Muscle of leg (tissue), 3 donors: ENCODE measurements at regions not wholly inside any gene's neighbourhood (a gene's known extent, or its start where the extent isn't known, plus 50 kb on each side); places are given as distances from the start of the nearest gene placed in this dataset.

Experiments
- DNase-seq: peaks from one replicate; pipeline ENCODE4 v3.0.0; 2013
- H3K27ac ChIP-seq: one replicate; pipeline ENCODE4 v1.5.1; 2013; ENCODE audit warnings: mild to moderate bottlenecking, low read length, control low read depth
- H3K27me3 ChIP-seq: one replicate; pipeline ENCODE4 v1.6.1; 2013; ENCODE audit warnings: low read length; ENCODE audit not compliant: control insufficient read depth, insufficient read depth
- H3K36me3 ChIP-seq: one replicate; pipeline ENCODE4 v1.6.1; 2013; ENCODE audit warnings: low read length; ENCODE audit not compliant: control insufficient read depth, insufficient read depth
- H3K4me1 ChIP-seq: one replicate; pipeline ENCODE4 v1.6.1; 2013; ENCODE audit warnings: low read length; ENCODE audit not compliant: control insufficient read depth, insufficient read depth
- H3K4me3 ChIP-seq: one replicate; pipeline ENCODE4 v1.5.1; 2013; ENCODE audit warnings: low read length, control low read depth
- H3K9me3 ChIP-seq: replicated peaks from 2 replicates; pipeline ENCODE4 v1.6.1; 2013; ENCODE audit warnings: low read depth, low read length; ENCODE audit not compliant: control insufficient read depth
- WGBS: methylation state at CpG from one replicate; pipeline ENCODE4 v1.1.5; 2013; ENCODE audit warnings: missing lambda C conversion rate; ENCODE audit not compliant: insufficient coverage; 5-methylcytosine and 5-hydroxymethylcytosine counted together

DNA sequence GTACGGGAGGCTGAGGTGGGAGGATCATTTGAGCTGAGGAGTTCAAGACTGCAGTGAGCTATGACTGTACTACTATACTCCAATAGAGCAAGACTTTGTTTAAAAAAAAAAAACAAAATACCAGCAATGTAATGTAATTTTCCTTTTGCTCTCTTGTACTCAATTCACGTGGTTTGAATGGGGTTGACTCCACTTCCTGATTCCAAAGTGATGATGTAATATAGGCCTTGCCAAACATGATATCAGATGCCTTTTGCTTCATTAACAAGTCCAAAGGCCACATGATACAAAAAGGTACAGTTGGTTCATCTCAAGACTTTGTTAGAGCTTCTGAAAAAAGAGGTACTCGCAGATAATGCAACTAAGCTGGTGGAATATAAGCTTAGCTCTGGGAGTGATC is 321.8 kb downstream of the ZEB2 start:
- Histone ChIP-seq H3K4me3 (no peak overlapping the region), H3K4me1 (no peaks in the 10 kb centered on the region), H3K27me3 (no peaks in the 10 kb centered on the region), H3K36me3 (peaks cover 3% of the 10 kb centered on the region), H3K27ac (no peak overlapping the region), H3K9me3 (no peaks in the 10 kb centered on the region)
- 100% methylated on average over 1 of the region's 3 CpGs for WGBS
- DNase-seq = peak; percentile 30

DNA sequence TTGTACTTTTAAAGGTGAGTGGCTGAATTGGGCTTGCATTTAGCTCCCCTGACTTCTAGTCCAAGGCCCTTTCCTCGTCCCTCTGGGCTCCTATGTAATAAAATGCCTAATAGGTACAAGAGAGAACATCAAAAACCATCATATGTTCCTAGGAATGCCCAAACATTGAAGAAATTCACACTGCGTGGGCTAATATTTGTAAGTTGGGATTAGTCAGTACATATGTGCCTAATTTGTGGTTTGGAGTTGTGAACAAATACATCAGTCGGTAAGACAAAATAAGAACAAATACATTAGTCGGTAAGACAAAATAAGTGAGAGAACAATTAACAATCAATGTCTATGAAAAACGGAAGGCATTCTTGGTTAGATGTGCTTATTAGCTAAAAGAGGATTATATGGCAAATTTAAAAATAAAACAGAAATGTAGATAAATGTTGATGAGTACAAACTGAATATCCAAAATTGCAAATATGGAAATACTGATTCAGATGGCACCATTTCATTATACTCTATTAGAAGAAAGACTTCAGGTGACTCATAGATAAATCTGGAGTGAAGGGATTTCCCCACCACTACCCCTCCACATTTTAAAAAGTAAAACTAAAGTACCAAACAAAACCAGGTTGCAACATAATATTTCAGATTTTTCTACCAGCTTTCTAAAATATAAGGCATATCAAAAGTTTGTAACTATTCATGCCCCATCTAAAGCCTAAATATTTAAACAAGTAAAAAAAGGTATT is 325.4 kb downstream of the ZEB2 start:
- no CpG with 5 or more reads among the region's 5 CpGs for WGBS
- no peak for DNase-seq
- Histone ChIP-seq H3K4me1 (no peaks in the 10 kb centered on the region), H3K36me3 (peaks cover 3% of the 10 kb centered on the region), H3K27me3 (no peaks in the 10 kb centered on the region), H3K27ac (no peak overlapping the region), H3K4me3 (no peak overlapping the region), H3K9me3 (no peaks in the 10 kb centered on the region)

DNA sequence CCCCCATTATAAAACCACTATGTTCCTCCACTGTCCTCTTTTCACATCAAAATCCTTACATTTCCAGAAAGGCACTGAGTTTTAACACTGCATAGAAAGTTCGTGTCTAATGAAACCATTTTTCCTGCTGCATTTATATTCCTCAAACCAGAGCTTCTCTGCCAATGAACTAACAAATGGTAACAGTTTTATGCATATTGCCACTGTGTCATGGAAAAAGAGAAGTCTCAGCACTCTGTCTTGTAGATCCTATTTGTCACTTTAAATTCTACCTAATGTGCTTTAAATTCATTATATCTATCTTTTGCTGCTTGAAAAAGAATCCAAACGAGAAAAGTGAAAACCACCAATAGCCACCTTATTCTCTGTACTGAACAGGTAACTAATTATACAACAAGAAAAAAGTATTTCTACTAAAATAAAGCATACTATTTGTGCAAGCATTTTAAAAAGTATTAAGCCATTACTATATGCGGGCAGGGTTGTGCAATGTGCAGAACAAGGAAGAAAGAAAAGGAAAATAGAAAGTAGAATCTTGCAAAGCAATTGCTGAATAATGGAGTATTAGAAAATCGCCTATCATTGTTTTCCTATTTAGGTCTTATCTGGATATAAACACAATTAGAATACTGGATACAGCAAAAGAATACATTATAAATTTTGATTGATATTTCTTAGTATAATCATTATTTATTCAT is 328.9 kb downstream of the ZEB2 start:
- Histone ChIP-seq H3K27me3 (no peaks in the 10 kb centered on the region), H3K9me3 (no peaks in the 10 kb centered on the region), H3K27ac (no peak overlapping the region), H3K4me1 (no peaks in the 10 kb centered on the region), H3K36me3 (no peaks in the 10 kb centered on the region), H3K4me3 (no peak overlapping the region)
- no CpG with 5 or more reads among the region's 4 CpGs for WGBS
- peak; percentile 14 for DNase-seq

- Histone ChIP-seq H3K4me1 (no peaks in the 10 kb centered on the region), H3K36me3 (no peaks in the 10 kb centered on the region), H3K9me3 (no peaks in the 10 kb centered on the region), H3K27me3 (no peaks in the 10 kb centered on the region), H3K4me3 (no peak overlapping the region), H3K27ac (no peak overlapping the region)
- DNase-seq = peak; percentile 30
- 84% methylated on average over 3 of the region's 9 CpGs for WGBS
These were observed 336.2 kb downstream of the ZEB2 start for GRCh38 chr2:144183727-144184126.

- no peaks in the 10 kb centered on the region for H3K4me1 ChIP-seq
- H3K36me3 ChIP-seq = no peaks in the 10 kb centered on the region
- DNase-seq = peak; percentile 27
- H3K27me3 ChIP-seq = no peaks in the 10 kb centered on the region
- no CpG with 5 or more reads among the region's 1 CpG for WGBS
- no peaks in the 10 kb centered on the region for H3K9me3 ChIP-seq
- no peak overlapping the region for H3K27ac ChIP-seq
- no peak overlapping the region for H3K4me3 ChIP-seq
These were observed 338.9 kb downstream of the ZEB2 start for GRCh38 chr2:144181001-144181400.

- no peaks in the 10 kb centered on the region for H3K4me1 ChIP-seq
- no peaks in the 10 kb centered on the region for H3K9me3 ChIP-seq
- DNase-seq = peak; percentile 54
- no peaks in the 10 kb centered on the region for H3K27me3 ChIP-seq
- WGBS = no CpG with 5 or more reads among the region's 3 CpGs
- no peak overlapping the region for H3K27ac ChIP-seq
- H3K36me3 ChIP-seq = no peaks in the 10 kb centered on the region
- no peak overlapping the region for H3K4me3 ChIP-seq
These were observed 339.8 kb downstream of the ZEB2 start for GRCh38 chr2:144180131-144180530.

GRCh38 chr2:144170179-144170578 is 349.7 kb downstream of the ZEB2 start:
- Histone ChIP-seq H3K4me1 (no peaks in the 10 kb centered on the region), H3K9me3 (peaks cover 5% of the 10 kb centered on the region), H3K27ac (no peak overlapping the region), H3K27me3 (no peaks in the 10 kb centered on the region), H3K36me3 (no peaks in the 10 kb centered on the region), H3K4me3 (no peak overlapping the region)
- WGBS = no CpG with 5 or more reads among the region's 1 CpG
- no peak for DNase-seq

DNA sequence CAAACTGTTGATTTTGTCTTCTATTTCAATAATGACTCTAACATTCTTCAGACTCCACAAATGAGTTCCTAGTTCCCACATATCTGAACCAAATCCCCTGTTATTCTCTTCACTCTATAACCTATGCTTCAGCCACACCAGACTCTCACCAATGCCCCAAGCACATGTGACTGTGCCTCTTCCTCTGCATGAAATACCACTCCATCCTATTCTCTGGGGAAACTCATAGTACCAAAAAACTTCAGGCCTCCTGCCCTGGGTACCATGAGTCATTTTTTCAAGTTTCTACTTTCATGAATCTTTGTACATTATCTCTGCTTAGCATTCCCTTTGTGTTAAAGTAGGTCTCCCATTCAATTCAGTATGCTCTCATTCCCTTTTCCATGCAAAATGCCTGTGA is 353.2 kb downstream of the ZEB2 start:
- Histone ChIP-seq H3K9me3 (no peaks in the 10 kb centered on the region), H3K36me3 (no peaks in the 10 kb centered on the region), H3K4me3 (no peak overlapping the region), H3K27me3 (no peaks in the 10 kb centered on the region), H3K27ac (no peak overlapping the region), H3K4me1 (no peaks in the 10 kb centered on the region)
- no peak for DNase-seq

DNA sequence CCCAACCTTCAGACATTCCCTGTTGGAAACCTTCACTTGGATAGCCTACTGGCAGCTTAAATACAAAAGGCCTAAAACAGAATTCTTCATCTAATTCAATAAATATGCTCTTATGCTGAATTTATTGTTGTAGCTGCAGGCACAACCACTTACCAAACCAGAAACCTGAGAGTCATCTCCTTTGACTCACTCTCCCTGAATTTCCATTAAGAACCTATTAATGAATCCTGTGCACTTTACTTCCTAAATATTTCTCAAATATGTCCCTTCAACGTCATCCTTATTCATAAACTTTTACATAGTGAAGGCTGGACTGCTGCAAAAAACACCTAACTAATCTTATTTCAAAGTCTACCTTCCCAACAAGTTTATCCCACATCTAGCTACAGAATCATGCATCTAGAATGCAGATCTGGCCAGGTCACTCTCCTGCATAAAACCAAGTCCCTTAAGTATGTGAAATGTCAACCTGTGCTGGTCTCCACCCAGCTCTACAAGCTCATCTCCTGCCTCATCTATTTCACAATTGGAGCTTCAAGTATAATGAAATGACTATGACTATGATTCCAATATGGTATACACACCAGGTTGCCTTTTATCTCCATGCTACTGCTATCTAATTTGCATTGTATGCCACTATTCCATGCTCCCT is 354.2 kb downstream of the ZEB2 start:
- Histone ChIP-seq H3K9me3 (no peaks in the 10 kb centered on the region), H3K27me3 (no peaks in the 10 kb centered on the region), H3K36me3 (no peaks in the 10 kb centered on the region), H3K4me3 (no peak overlapping the region), H3K4me1 (no peaks in the 10 kb centered on the region), H3K27ac (no peak overlapping the region)
- 90% methylated on average over 1 of the region's 1 CpG for WGBS
- DNase-seq = no peak

GRCh38 chr2:144163592-144163991 is 356.3 kb downstream of the ZEB2 start:
- no peak overlapping the region for H3K4me3 ChIP-seq
- WGBS = 100% methylated on average over 1 of the region's 2 CpGs
- no peaks in the 10 kb centered on the region for H3K4me1 ChIP-seq
- no peaks in the 10 kb centered on the region for H3K27me3 ChIP-seq
- H3K36me3 ChIP-seq = no peaks in the 10 kb centered on the region
- no peaks in the 10 kb centered on the region for H3K9me3 ChIP-seq
- no peak for DNase-seq
- H3K27ac ChIP-seq = no peak overlapping the region
